Effector memory CD8-positive, alpha-beta T cell (primary cell): ENCODE measurements at regions not wholly inside any gene's neighbourhood (a gene's known extent, or its start where the extent isn't known, plus 50 kb on each side); places are given as distances from the start of the nearest gene placed in this dataset.

Experiments used
- ATAC-seq: fragments of 150-1000 bp; cut with Tn5 transposase; replicated peaks from 2 replicates; pipeline ENCODE4 v1.10.0; 2021; ENCODE audit warnings: mild to moderate bottlenecking, moderate library complexity
- DNase-seq, 3 experiments: peaks; one replicate each; pipeline ENCODE4 v3.0.0; 2021
- H3K27ac Mint-ChIP-seq, 2 donors: one replicate each; pipeline ENCODE4 v1.8.0; 2022; ENCODE audit warnings: mild to moderate bottlenecking in 2 of 2, mixed read lengths in 2 of 2, moderate library complexity in 2 of 2
- H3K27me3 Mint-ChIP-seq, 2 donors: one replicate each; pipeline ENCODE4 v1.8.0; 2022; ENCODE audit warnings: mixed read lengths in 2 of 2
- H3K36me3 Mint-ChIP-seq: one replicate; pipeline ENCODE4 v1.8.0; 2022; ENCODE audit warnings: mild to moderate bottlenecking, moderate library complexity, mixed read lengths; ENCODE audit not compliant: insufficient read depth
- H3K4me1 Mint-ChIP-seq, 2 donors: one replicate each; pipeline ENCODE4 v1.8.0; 2022; ENCODE audit warnings: low read depth in 2 of 2, mixed read lengths in 2 of 2
- H3K4me3 Mint-ChIP-seq, 2 donors: one replicate each; pipeline ENCODE4 v1.8.0; 2022; ENCODE audit warnings: mild to moderate bottlenecking in 2 of 2, mixed read lengths in 2 of 2, moderate library complexity in 2 of 2
- H3K9me3 Mint-ChIP-seq, 2 donors: one replicate each; pipeline ENCODE4 v1.8.0; 2022; ENCODE audit warnings: mixed read lengths in 2 of 2

- H3K27ac Mint-ChIP-seq: no peak overlapping the region
- ATAC-seq (no peak), DNase-seq (no peak)
- H3K4me1 Mint-ChIP-seq: no peaks in the 10 kb centered on the region
- no peaks in the 10 kb centered on the region for H3K27me3 Mint-ChIP-seq
- H3K36me3 Mint-ChIP-seq: no peaks in the 10 kb centered on the region
- no peak overlapping the region for H3K4me3 Mint-ChIP-seq
- peaks cover 4 to 6% of the 10 kb centered on the region in 2 donors for H3K9me3 Mint-ChIP-seq
Measured at GRCh38 chr9:79020276-79020675, 551.5 kb upstream of the TLE4 start.

DNA sequence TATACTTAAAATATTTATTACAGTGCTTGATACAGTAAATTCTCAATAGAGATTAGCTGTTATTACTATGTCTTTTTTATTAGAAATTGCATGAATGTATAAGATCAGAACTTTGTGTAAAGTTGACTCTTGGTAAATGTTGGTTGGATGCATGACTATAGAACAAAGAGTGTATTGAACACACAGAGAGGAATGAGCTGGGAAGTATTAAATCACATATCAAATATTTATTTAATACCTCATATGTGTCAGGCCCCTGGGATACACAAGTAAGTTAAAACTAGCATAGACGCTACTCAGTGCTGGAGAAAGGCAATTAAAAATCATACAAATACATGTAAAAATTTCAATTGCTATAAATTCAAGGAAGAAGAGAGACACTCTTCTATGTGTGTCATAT lies 550.7 kb upstream of the TLE4 start:
- Mint-ChIP-seq H3K4me3 (no peak overlapping the region), H3K4me1 (no peaks in the 10 kb centered on the region)
- ATAC-seq: no peak

DNA sequence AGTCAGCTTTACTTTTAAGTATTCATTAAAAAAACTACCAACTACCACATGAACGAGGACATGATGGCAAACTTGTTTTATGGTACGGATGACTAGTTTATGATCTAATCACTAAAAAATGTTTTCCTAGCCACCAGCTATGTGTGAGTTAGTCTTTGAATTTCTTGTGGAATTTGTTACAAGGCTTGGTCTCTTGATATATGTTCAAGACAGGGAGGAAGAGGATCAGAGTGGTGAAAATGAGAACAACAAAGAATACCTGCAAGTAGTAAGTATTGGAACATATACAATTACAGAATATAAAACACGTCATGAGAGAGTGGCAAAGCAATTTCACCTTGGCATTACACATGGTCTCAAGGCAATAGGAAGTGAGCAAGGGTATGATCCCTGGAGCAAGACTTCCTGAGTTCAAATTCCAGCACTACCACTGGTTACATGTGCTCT lies 548.6 kb upstream of the TLE4 start:
- Mint-ChIP-seq H3K27me3 (no peaks in the 10 kb centered on the region), H3K4me3 (no peak overlapping the region), H3K4me1 (no peaks in the 10 kb centered on the region), H3K36me3 (no peaks in the 10 kb centered on the region), H3K9me3 (peaks cover 6% of the 10 kb centered on the region in 2 donors), H3K27ac (no peak overlapping the region)
- no peak for DNase-seq
- no peak for ATAC-seq

More for the DNA sequence above, 550.7 kb upstream of the TLE4 start:
- Mint-ChIP-seq H3K9me3 (peaks cover 2 to 6% of the 10 kb centered on the region in 2 donors), H3K27ac (no peak overlapping the region), H3K36me3 (no peaks in the 10 kb centered on the region), H3K27me3 (no peaks in the 10 kb centered on the region)
- no peak for DNase-seq

- Mint-ChIP-seq H3K27ac (no peak overlapping the region), H3K9me3 (peaks cover 4 to 6% of the 10 kb centered on the region in 2 donors), H3K36me3 (no peaks in the 10 kb centered on the region), H3K4me3 (no peak overlapping the region), H3K4me1 (no peaks in the 10 kb centered on the region), H3K27me3 (no peaks in the 10 kb centered on the region)
- no peak for ATAC-seq
- DNase-seq: no peak
Measured at GRCh38 chr9:79026316-79026715, 545.4 kb upstream of the TLE4 start.

GRCh38 chr9:79028101-79028500 lies 543.7 kb upstream of the TLE4 start:
- Mint-ChIP-seq H3K4me1 (no peaks in the 10 kb centered on the region), H3K36me3 (no peaks in the 10 kb centered on the region), H3K27ac (no peak overlapping the region), H3K27me3 (no peaks in the 10 kb centered on the region), H3K9me3 (peaks cover 0 to 6% of the 10 kb centered on the region in 2 donors), H3K4me3 (no peak overlapping the region)
- ATAC-seq (no peak), DNase-seq (no peak)

GRCh38 chr9:79034583-79034982 lies 537.2 kb upstream of the TLE4 start:
- no peak for ATAC-seq
- Mint-ChIP-seq H3K4me1 (no peaks in the 10 kb centered on the region), H3K9me3 (peaks cover 0 to 11% of the 10 kb centered on the region in 2 donors), H3K36me3 (no peaks in the 10 kb centered on the region), H3K27me3 (no peaks in the 10 kb centered on the region), H3K4me3 (no peak overlapping the region), H3K27ac (no peak overlapping the region)
- DNase-seq: no peak

- Mint-ChIP-seq H3K27ac (no peak overlapping the region), H3K9me3 (peaks cover 0 to 11% of the 10 kb centered on the region in 2 donors), H3K4me1 (no peaks in the 10 kb centered on the region), H3K27me3 (no peaks in the 10 kb centered on the region), H3K36me3 (no peaks in the 10 kb centered on the region), H3K4me3 (no peak overlapping the region)
- ATAC-seq: no peak
- DNase-seq: no peak
Measured at GRCh38 chr9:79037338-79037737, 534.4 kb upstream of the TLE4 start.

- ATAC-seq: no peak
- no peaks in the 10 kb centered on the region for H3K4me1 Mint-ChIP-seq
- no peaks in the 10 kb centered on the region for H3K27me3 Mint-ChIP-seq
- H3K9me3 Mint-ChIP-seq: peaks cover 12 to 14% of the 10 kb centered on the region in 2 donors
- H3K27ac Mint-ChIP-seq: no peak overlapping the region
- no peak overlapping the region for H3K4me3 Mint-ChIP-seq
- DNase-seq: no peak
- H3K36me3 Mint-ChIP-seq: no peaks in the 10 kb centered on the region
Measured at GRCh38 chr9:79040671-79041070, 531.1 kb upstream of the TLE4 start.

DNA sequence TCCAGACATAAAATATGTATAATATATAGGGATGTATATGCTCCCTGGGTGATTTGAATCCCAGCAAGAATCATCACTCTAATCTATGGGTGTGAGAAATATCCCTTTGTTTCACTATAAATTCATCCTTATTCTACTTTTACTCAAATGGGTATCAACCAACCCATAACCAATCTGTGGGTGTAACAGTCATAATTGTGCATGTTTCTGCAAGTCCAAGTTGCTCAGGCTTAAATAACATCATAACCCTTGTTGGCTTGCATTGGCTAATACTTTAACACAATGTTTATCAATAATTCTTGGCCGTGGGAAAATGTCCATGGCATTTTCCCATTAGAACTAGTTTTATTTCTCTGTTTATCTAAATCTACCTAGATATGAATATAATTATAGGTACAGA lies 530.5 kb upstream of the TLE4 start:
- ATAC-seq: no peak
- peaks cover 12 to 14% of the 10 kb centered on the region in 2 donors for H3K9me3 Mint-ChIP-seq
- no peak for DNase-seq
- no peak overlapping the region for H3K4me3 Mint-ChIP-seq
- no peaks in the 10 kb centered on the region for H3K4me1 Mint-ChIP-seq
- no peaks in the 10 kb centered on the region for H3K36me3 Mint-ChIP-seq
- H3K27me3 Mint-ChIP-seq: no peaks in the 10 kb centered on the region
- H3K27ac Mint-ChIP-seq: no peak overlapping the region

- H3K27ac Mint-ChIP-seq: no peak overlapping the region
- H3K9me3 Mint-ChIP-seq: peaks cover 6 to 12% of the 10 kb centered on the region in 2 donors
- H3K27me3 Mint-ChIP-seq: no peaks in the 10 kb centered on the region
- H3K4me1 Mint-ChIP-seq: no peaks in the 10 kb centered on the region
- no peak for ATAC-seq
- H3K36me3 Mint-ChIP-seq: no peaks in the 10 kb centered on the region
- DNase-seq: no peak
- no peak overlapping the region for H3K4me3 Mint-ChIP-seq
Measured at GRCh38 chr9:79043916-79044315, 527.8 kb upstream of the TLE4 start.

GRCh38 chr9:79046401-79046800 lies 525.4 kb upstream of the TLE4 start:
- no peak overlapping the region for H3K4me3 Mint-ChIP-seq
- peaks cover 9 to 12% of the 10 kb centered on the region in 2 donors for H3K9me3 Mint-ChIP-seq
- DNase-seq (no peak), ATAC-seq (no peak)
- H3K4me1 Mint-ChIP-seq: no peaks in the 10 kb centered on the region
- H3K27ac Mint-ChIP-seq: no peak overlapping the region
- no peaks in the 10 kb centered on the region for H3K27me3 Mint-ChIP-seq
- no peaks in the 10 kb centered on the region for H3K36me3 Mint-ChIP-seq

DNA sequence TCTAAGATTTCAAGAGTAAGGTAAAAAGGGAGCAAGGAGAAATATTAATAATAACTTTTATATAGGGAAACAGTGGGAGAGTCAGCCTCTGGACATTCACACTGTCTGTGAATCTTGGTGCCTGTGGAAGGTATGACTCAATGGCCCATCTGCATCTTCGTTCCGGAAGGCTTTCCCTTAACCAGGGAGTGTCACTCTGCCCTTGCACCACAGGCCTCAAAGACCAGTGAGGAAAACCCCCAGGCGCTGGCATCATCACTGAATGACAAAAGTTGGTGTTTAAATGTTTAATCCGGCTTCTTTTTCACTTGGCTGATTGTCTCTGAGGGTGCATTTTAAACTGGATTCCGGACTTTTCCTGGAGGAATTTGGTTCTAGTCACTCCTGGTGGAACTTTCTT lies 522.4 kb upstream of the TLE4 start:
- no peaks in the 10 kb centered on the region for H3K27me3 Mint-ChIP-seq
- H3K36me3 Mint-ChIP-seq: no peaks in the 10 kb centered on the region
- H3K9me3 Mint-ChIP-seq: peaks cover 16 to 18% of the 10 kb centered on the region in 2 donors
- no peak overlapping the region for H3K4me3 Mint-ChIP-seq
- ATAC-seq (no peak), DNase-seq (no peak)
- no peak overlapping the region for H3K27ac Mint-ChIP-seq
- no peaks in the 10 kb centered on the region for H3K4me1 Mint-ChIP-seq

GRCh38 chr9:79053598-79053997 lies 518.2 kb upstream of the TLE4 start:
- no peak for DNase-seq
- no peaks in the 10 kb centered on the region for H3K4me1 Mint-ChIP-seq

DNA sequence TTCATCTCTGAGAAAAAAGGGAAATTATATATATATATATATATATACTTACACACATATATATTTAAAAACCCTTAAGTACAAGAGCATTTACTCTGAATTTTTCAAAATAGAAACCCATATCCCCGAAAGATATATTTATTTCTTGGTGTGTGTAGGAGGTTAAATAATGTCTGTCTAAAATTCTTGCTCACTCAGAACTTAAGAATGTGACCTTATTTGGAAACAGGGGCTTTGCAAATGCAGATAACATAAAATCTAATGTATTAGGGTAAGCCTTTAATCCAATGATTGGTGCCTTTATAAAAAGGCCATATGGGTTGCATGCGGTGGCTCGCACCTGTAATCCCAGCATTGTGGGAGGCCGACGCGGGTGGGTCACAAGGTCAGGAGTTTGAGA lies 517.3 kb upstream of the TLE4 start:
- ATAC-seq (no peak), DNase-seq (no peak)
- Mint-ChIP-seq H3K27me3 (no peaks in the 10 kb centered on the region), H3K4me1 (no peaks in the 10 kb centered on the region), H3K4me3 (no peak overlapping the region), H3K27ac (no peak overlapping the region), H3K9me3 (peaks cover 7 to 12% of the 10 kb centered on the region in 2 donors), H3K36me3 (no peaks in the 10 kb centered on the region)

More at GRCh38 chr9:79053598-79053997, 518.2 kb upstream of the TLE4 start:
- Mint-ChIP-seq H3K27me3 (no peaks in the 10 kb centered on the region), H3K27ac (no peak overlapping the region), H3K9me3 (peaks cover 7 to 12% of the 10 kb centered on the region in 2 donors), H3K36me3 (no peaks in the 10 kb centered on the region), H3K4me3 (no peak overlapping the region)
- ATAC-seq: no peak

GRCh38 chr9:79056041-79056440 lies 515.7 kb upstream of the TLE4 start:
- Mint-ChIP-seq H3K27ac (no peak overlapping the region), H3K36me3 (no peaks in the 10 kb centered on the region), H3K4me3 (no peak overlapping the region), H3K9me3 (peaks cover 7 to 10% of the 10 kb centered on the region in 2 donors), H3K27me3 (no peaks in the 10 kb centered on the region), H3K4me1 (no peaks in the 10 kb centered on the region)
- ATAC-seq (no peak), DNase-seq (no peak)
